ENCODE measurements at regions not wholly inside any gene's neighbourhood (a gene's known extent, or its start where the extent isn't known, plus 50 kb on each side); places are given as distances from the start of the nearest gene placed in this dataset.
"Not testable (repeated sequence)": the region's sequence is repeated elsewhere in the genome, so short reads cannot be mapped to it uniquely, and the experiment has no call there.

GRCh38 chr9:129445794-129446306 is 175.1 kb downstream of the C9orf50 start:
- TF ChIP-seq, protein P1, sequence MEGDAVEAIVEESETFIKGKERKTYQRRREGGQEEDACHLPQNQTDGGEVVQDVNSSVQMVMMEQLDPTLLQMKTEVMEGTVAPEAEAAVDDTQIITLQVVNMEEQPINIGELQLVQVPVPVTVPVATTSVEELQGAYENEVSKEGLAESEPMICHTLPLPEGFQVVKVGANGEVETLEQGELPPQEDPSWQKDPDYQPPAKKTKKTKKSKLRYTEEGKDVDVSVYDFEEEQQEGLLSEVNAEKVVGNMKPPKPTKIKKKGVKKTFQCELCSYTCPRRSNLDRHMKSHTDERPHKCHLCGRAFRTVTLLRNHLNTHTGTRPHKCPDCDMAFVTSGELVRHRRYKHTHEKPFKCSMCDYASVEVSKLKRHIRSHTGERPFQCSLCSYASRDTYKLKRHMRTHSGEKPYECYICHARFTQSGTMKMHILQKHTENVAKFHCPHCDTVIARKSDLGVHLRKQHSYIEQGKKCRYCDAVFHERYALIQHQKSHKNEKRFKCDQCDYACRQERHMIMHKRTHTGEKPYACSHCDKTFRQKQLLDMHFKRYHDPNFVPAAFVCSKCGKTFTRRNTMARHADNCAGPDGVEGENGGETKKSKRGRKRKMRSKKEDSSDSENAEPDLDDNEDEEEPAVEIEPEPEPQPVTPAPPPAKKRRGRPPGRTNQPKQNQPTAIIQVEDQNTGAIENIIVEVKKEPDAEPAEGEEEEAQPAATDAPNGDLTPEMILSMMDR (IDR thresholded peaks at IDR 0.05; ENCODE audit: control extremely low read depth, extremely low read depth, low read depth, missing control alignments) = no peak
- DNase-seq (ENCODE audit: extremely low spot score) = no peak
- ChIA-PET CTCF (no interaction called here), POLR2A (no interaction called here)

DNA sequence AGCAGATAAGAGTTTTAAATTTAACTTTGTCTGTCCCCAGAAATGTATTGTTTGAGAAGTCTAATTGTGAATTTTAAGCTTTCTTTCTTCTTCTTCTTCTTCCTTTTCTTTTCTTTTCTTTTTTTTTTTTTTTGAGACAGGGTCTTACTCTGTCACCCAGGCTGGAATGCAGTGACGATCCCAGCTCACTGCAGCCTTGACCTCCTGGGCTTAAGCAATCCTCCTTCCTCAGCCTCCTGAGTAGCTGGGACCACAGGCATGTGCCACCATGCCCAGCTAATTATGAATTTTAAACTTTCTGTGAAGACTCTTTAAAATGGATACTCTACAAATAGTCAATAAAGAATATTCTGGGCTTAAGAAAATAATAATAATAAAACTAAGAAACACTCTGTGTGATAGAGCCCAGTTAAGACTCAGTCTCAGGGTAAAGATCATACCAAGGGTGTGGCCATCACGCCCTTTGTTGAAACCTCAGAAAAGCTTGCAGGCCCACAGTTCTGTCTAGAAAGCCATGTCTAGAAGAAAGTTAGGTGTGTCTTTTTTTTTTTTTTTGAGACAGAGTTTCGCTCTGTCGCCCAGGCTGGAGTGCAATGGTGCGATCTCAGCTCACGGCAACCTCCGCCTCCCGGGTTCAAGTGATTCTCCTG is 177.3 kb downstream of the C9orf50 start:
- CTCF ChIA-PET = interaction anchor here (1.0 kb wide), 1 partner anchor 15 kb away, joined by 3 read pairs; no protein-coding TSS in a partner anchor
- DNase-seq (ENCODE audit: extremely low spot score); POLR2A ChIA-PET: not testable (repeated sequence)

DNA sequence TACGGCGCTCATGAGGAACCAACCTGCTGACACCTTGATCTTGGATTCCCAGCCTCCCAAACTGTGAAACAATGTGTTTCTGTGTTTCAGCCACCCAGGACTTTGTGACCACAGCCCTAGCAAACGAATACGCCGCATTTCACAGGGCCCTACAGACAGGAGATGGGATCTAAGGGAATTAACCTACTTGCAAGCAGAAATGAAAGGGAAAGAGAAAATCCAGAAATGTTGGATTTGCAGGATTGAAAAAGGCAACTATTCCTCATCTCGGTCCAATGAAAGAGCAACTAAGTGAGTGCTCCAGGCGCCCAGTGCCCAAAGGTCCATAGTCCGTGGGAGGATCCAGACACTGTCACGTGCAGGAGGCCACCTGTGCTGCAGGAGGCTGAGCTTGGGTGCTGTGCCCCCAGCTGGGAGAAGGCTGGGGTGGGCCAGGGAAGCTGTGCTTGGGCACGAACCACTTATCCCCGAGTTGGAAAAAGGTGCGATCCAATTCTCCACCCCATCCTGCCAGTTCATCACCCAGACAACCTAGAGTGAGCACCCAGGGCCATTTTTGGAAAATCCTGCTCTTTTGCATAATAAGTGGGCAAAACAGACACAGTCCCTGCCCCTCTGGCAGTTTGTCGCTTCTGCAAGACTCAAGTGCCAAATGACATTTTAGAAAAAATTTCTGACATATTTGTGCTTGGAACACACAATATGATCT is 177.9 kb downstream of the C9orf50 start:
- DNase-seq (ENCODE audit: extremely low spot score) = no peak
- POLR2A ChIA-PET = no interaction called here
- CTCF ChIA-PET = interaction anchor here (1.0 kb wide), 1 partner anchor 16 kb away, joined by 3 read pairs; no protein-coding TSS in a partner anchor
- TF ChIP-seq, protein P1 (IDR thresholded peaks at IDR 0.05; ENCODE audit: control extremely low read depth, extremely low read depth, low read depth, missing control alignments) = no peak

- TF ChIP-seq, protein P1 (IDR thresholded peaks at IDR 0.05; ENCODE audit: control extremely low read depth, extremely low read depth, low read depth, missing control alignments) = no peak
- no peak for DNase-seq (ENCODE audit: extremely low spot score)
- ChIA-PET CTCF (no interaction called here), POLR2A (no interaction called here)
Observed at GRCh38 chr9:129441852-129442251, 179.0 kb downstream of the C9orf50 start.

- no peak for DNase-seq (ENCODE audit: extremely low spot score)
- ChIA-PET CTCF (no interaction called here), POLR2A (no interaction called here)
- TF ChIP-seq, protein P1 (IDR thresholded peaks at IDR 0.05; ENCODE audit: control extremely low read depth, extremely low read depth, low read depth, missing control alignments) = no peak
Observed at GRCh38 chr9:129440435-129441186, 180.3 kb downstream of the C9orf50 start.

DNA sequence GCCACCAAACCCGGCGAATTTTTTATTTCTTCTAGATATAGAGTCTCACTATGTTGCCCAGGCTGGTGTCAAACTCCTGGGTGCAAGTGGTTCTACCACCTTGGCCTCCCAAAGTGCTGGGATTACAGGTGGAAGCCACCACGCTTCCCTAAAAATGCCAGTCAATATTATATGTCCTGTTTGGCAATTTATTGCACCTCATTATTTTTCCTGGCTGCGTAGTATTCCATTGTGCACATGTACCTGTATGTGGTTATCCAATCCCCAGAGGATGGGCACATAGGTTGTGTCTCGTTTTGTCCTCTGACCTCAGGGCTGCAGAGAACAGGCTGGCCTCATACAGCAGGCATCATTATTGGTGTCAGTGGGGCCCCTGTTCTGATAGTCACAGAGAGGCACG is 181.7 kb downstream of the C9orf50 start:
- ChIA-PET POLR2A (no interaction called here), CTCF (no interaction called here)
- no peak for DNase-seq (ENCODE audit: extremely low spot score)
- TF ChIP-seq, protein P1 (IDR thresholded peaks at IDR 0.05; ENCODE audit: control extremely low read depth, extremely low read depth, low read depth, missing control alignments) = no peak
